Astrocyte (in vitro differentiated cells and primary cell): ENCODE measurements at regions not wholly inside any gene's neighbourhood (a gene's known extent, or its start where the extent isn't known, plus 50 kb on each side); places are given as distances from the start of the nearest gene placed in this dataset.

Experiments
- EZH2 ChIP-seq: IDR thresholded peaks from 2 replicates; pipeline ENCODE4 v1.6.1; 2012; ENCODE audit warnings: mild to moderate bottlenecking, low read length, inconsistent platforms; ENCODE audit not compliant: insufficient read depth
- TF ChIP-seq, protein P1 (sequence below): IDR thresholded peaks from 2 replicates; pipeline ENCODE4 v1.5.1; 2011; ENCODE audit warnings: low read depth, mild to moderate bottlenecking, inconsistent platforms, low read length, moderate library complexity; ENCODE audit not compliant: insufficient read depth

DNA sequence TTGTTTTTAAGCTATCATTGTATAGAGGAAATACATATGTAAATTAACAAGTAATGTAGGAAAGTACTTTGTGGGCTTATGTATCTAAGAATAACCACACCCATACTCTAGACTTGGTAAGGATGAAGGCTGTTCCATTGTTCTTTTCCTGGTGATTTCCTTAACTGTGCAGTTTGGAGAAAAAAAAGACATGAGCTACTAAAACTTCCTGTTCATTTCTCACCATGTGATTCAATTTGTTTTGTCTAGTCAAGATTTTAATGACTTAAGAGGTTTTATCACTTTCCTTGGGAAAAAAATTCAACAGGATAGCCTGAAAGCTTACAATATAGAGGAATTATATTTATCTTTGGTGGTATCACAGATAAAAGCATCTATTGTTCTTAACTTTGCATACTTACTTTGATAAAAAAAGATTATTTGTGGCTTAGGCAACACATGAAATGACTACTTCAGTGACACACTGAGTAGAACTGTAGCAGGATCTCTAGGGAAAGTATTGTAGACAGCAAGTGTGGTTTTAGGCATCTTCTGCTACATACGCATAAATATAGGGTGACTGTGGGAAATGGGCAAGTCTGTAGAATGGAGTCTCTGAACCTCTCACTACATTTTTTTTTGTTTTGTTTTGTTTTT, 80.3 kb downstream of the GJA1 start:
- TF ChIP-seq, protein P1, sequence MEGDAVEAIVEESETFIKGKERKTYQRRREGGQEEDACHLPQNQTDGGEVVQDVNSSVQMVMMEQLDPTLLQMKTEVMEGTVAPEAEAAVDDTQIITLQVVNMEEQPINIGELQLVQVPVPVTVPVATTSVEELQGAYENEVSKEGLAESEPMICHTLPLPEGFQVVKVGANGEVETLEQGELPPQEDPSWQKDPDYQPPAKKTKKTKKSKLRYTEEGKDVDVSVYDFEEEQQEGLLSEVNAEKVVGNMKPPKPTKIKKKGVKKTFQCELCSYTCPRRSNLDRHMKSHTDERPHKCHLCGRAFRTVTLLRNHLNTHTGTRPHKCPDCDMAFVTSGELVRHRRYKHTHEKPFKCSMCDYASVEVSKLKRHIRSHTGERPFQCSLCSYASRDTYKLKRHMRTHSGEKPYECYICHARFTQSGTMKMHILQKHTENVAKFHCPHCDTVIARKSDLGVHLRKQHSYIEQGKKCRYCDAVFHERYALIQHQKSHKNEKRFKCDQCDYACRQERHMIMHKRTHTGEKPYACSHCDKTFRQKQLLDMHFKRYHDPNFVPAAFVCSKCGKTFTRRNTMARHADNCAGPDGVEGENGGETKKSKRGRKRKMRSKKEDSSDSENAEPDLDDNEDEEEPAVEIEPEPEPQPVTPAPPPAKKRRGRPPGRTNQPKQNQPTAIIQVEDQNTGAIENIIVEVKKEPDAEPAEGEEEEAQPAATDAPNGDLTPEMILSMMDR = no peak
- TF ChIP-seq EZH2 = no peak
